CD4-positive, alpha-beta T cell treated with Interferon gamma for 1 hour (primary cell): ENCODE measurements at regions not wholly inside any gene's neighbourhood (a gene's known extent, or its start where the extent isn't known, plus 50 kb on each side); places are given as distances from the start of the nearest gene placed in this dataset.
"Not testable (repeated sequence)": the region's sequence is repeated elsewhere in the genome, so short reads cannot be mapped to it uniquely, and the experiment has no call there.

Source experiments
- DNase-seq: peaks from one replicate; pipeline ENCODE4 v3.0.0-alpha.2; 2020

GRCh38 chr2:89328790-89329189, 637.3 kb downstream of the RPIA start:
- not testable (repeated sequence) for DNase-seq
